MCF 10A (cell line): ENCODE measurements at regions not wholly inside any gene's neighbourhood (a gene's known extent, or its start where the extent isn't known, plus 50 kb on each side); places are given as distances from the start of the nearest gene placed in this dataset.

Source experiments
- BruUV-seq: library from RNA; stranded (reverse); fragments of 400-500 nt; replicated peaks from 2 replicates; lab custom pipeline; 2021; lab: Mats Ljungman, UMichigan
- CTCF ChIA-PET: fragments of 300-600 bp; sonication (Branson Sonifier 250); formaldehyde crosslinking; extraction: SDS; loops from one replicate; lab custom pipeline; 2021; ENCODE audit warnings: antibody characterized with exemption, inconsistent platforms; lab: Yijun Ruan, JAX
- POLR2A ChIA-PET: fragments of 300-600, 350-650 bp; sonication (Branson Sonifier 250); formaldehyde crosslinking; extraction: SDS; loops from one replicate; lab custom pipeline; 2020; ENCODE audit warnings: antibody characterized with exemption, inconsistent platforms; lab: Yijun Ruan, JAX
- DNase-seq: peaks from one replicate; pipeline ENCODE4 v3.0.0-alpha.2; 2018; ENCODE audit not compliant: unreplicated experiment
- H3K27ac Mint-ChIP-seq: one replicate; pipeline ENCODE4 v1.8.0; 2022; ENCODE audit warnings: mild to moderate bottlenecking, low read depth, mixed read lengths; ENCODE audit not compliant: unreplicated experiment
- H3K27me3 Mint-ChIP-seq: one replicate; pipeline ENCODE4 v1.8.0; 2022; ENCODE audit warnings: mixed read lengths; ENCODE audit not compliant: insufficient read depth, unreplicated experiment
- H3K36me3 Mint-ChIP-seq: one replicate; pipeline ENCODE4 v1.8.0; 2022; ENCODE audit warnings: mild to moderate bottlenecking, moderate library complexity, mixed read lengths; ENCODE audit not compliant: insufficient read depth, unreplicated experiment
- H3K4me1 Mint-ChIP-seq: one replicate; pipeline ENCODE4 v1.8.0; 2022; ENCODE audit warnings: mixed read lengths; ENCODE audit not compliant: insufficient read depth, unreplicated experiment
- H3K4me3 Mint-ChIP-seq: one replicate; pipeline ENCODE4 v1.8.0; 2022; ENCODE audit warnings: mild to moderate bottlenecking, moderate library complexity, mixed read lengths; ENCODE audit not compliant: unreplicated experiment
- H3K9me3 Mint-ChIP-seq: one replicate; pipeline ENCODE4 v1.8.0; 2022; ENCODE audit warnings: mixed read lengths; ENCODE audit not compliant: unreplicated experiment
- intact Hi-C: fragments of 100-400 bp; cut with micrococcal nuclease; formaldehyde crosslinking; loops from 2 replicates; pipeline ENCODE4 v1.14.1; 2022
- TF ChIP-seq, protein P1 (sequence below): fragments of 200-600 bp; IDR thresholded peaks from one replicate; pipeline ENCODE4 v1.8.0; 2022; ENCODE audit warnings: antibody characterized with exemption, mild to moderate bottlenecking; ENCODE audit not compliant: unreplicated experiment

DNA sequence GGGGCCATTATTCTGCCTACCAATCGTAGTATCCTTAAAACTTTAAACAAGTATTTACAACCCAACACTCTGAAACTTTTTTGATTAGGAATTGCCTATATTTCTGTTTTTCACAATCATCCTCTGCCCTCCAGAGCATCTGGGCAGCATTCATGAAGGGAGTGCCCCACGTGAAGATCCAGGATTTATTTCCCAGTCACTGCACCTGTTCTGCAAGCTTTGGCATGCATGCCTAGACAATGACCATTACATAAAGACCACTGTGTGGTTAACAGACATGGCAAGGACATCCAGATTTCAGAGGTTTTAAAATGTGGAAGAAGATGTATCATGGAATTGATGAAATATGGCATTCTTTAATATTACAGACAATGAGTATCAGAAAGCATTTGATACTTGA lies 1083.8 kb downstream of the TBC1D22A start:
- Mint-ChIP-seq H3K4me3 (no peak overlapping the region), H3K27ac (no peak overlapping the region), H3K9me3 (no peaks in the 10 kb centered on the region), H3K27me3 (peaks cover 31% of the 10 kb centered on the region), H3K36me3 (no peaks in the 10 kb centered on the region), H3K4me1 (peaks cover 17% of the 10 kb centered on the region)
- no peak for DNase-seq
- ChIA-PET POLR2A (no interaction called here), CTCF (no interaction called here)
- intact Hi-C loops, result no loop called here
- TF ChIP-seq, protein P1, sequence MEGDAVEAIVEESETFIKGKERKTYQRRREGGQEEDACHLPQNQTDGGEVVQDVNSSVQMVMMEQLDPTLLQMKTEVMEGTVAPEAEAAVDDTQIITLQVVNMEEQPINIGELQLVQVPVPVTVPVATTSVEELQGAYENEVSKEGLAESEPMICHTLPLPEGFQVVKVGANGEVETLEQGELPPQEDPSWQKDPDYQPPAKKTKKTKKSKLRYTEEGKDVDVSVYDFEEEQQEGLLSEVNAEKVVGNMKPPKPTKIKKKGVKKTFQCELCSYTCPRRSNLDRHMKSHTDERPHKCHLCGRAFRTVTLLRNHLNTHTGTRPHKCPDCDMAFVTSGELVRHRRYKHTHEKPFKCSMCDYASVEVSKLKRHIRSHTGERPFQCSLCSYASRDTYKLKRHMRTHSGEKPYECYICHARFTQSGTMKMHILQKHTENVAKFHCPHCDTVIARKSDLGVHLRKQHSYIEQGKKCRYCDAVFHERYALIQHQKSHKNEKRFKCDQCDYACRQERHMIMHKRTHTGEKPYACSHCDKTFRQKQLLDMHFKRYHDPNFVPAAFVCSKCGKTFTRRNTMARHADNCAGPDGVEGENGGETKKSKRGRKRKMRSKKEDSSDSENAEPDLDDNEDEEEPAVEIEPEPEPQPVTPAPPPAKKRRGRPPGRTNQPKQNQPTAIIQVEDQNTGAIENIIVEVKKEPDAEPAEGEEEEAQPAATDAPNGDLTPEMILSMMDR, result no peak
- no TSS peak for BruUV-seq

DNA sequence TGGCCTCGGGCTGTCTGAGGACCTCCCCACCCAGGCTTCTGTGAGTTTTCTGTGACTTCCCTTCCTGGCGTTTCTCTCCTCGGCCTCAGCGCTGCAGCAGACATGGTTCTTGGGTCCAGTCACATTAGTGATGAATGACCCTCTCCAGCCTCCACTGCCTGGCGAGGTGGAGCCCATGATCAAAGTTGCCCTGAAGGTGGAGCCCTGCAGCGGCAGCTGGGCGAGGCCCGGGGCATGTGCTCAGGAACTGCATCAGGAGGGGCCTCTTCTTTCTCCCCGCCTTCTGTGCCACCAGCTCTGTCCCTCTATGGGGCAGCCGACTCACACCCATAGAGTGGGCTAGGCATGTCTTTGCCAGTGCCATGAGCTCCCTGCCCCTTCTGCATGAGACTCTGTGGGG lies 1079.7 kb downstream of the TBC1D22A start:
- ChIA-PET CTCF (no interaction called here), POLR2A (no interaction called here)
- intact Hi-C loops, result no loop called here
- no peak overlapping the region for H3K27ac Mint-ChIP-seq
- DNase-seq, result no peak
- TF ChIP-seq, protein P1, result no peak
- H3K4me3 Mint-ChIP-seq, result no peak overlapping the region
- peaks cover 31% of the 10 kb centered on the region for H3K4me1 Mint-ChIP-seq
- H3K27me3 Mint-ChIP-seq, result peaks cover 31% of the 10 kb centered on the region
- H3K36me3 Mint-ChIP-seq, result no peaks in the 10 kb centered on the region
- no peaks in the 10 kb centered on the region for H3K9me3 Mint-ChIP-seq
- no TSS peak for BruUV-seq

DNA sequence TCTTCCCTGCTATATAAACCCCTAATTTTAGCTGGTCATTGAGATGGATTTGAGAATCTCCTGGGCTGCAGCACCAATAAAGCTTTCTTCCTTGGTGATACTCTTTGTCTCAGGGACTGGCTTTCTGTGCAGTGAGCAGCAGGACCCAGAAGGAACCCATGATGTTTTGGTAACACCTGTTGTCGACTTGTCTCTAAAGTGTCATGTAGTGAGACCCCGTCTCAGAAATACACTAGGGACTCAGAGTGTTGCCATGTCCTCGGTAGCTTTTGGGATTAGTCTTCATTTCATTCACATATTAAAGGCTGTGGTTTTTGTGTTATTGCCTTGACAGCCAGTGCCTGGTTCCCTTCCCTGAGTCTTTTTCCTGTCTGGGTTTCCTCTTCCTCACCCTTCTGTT lies 1078.7 kb downstream of the TBC1D22A start:
- no TSS peak for BruUV-seq
- DNase-seq, result no peak
- Mint-ChIP-seq H3K27me3 (peaks cover 31% of the 10 kb centered on the region), H3K4me3 (no peak overlapping the region), H3K9me3 (no peaks in the 10 kb centered on the region), H3K36me3 (no peaks in the 10 kb centered on the region), H3K27ac (no peak overlapping the region), H3K4me1 (peaks cover 40% of the 10 kb centered on the region)
- CTCF ChIA-PET, result no interaction called here
- intact Hi-C loops, result no loop called here
- POLR2A ChIA-PET, result interaction anchor here (0.6 kb wide), 1 partner anchor 325 kb away, joined by 3 read pairs; no protein-coding TSS in a partner anchor
- TF ChIP-seq, protein P1, result no peak

DNA sequence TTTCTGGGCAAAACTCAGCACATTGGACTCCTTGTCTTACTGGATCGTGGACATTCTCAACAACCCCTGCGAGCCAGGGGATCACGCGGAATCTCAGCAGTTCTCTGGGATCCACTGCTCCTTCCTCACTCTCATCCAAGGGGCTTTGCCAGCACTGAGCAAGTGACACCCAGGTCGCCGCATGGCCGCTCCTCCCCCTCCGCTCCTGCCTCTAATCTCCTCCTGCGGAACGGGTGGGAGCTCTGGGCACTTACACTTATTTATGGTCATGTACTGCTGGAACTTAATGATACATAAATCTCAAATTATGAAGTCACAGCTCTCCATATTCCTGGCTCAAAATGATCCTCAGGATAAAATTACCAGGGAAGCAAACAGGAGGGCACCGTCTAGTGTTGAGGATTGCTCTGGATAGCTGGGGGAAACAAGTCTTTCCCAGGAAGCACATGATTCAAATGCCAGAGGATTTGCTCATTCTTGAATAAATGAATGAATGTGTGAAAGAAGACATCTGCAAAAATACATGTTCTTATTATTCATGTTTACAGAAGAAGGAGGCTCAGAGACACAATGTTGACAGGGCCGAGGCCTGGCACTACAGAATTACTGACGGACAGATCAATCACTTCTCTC lies 1077.3 kb downstream of the TBC1D22A start:
- intact Hi-C loops, result loop anchor here (5.0 kb wide), 1 partner anchor 1012 kb away; no protein-coding TSS in a partner anchor
- DNase-seq, result no peak
- ChIA-PET POLR2A (no interaction called here), CTCF (no interaction called here)
- H3K36me3 Mint-ChIP-seq, result no peaks in the 10 kb centered on the region
- peaks cover 17% of the 10 kb centered on the region for H3K27me3 Mint-ChIP-seq
- TF ChIP-seq, protein P1, result no peak
- H3K27ac Mint-ChIP-seq, result no peak overlapping the region
- no peak overlapping the region for H3K4me3 Mint-ChIP-seq
- H3K9me3 Mint-ChIP-seq, result no peaks in the 10 kb centered on the region
- BruUV-seq, result no TSS peak
- peaks cover 53% of the 10 kb centered on the region for H3K4me1 Mint-ChIP-seq
